Skin epidermis (tissue), 12 donors: ENCODE measurements at regions not wholly inside any gene's neighbourhood (a gene's known extent, or its start where the extent isn't known, plus 50 kb on each side); places are given as distances from the start of the nearest gene placed in this dataset.
"Not testable (repeated sequence)": the region's sequence is repeated elsewhere in the genome, so short reads cannot be mapped to it uniquely, and the experiment has no call there.

ENCODE experiments used
- H3K27ac ChIP-seq, 21 experiments: fragments of 200-600 bp; sonication (generic) in 11 of 21; one replicate each; pipeline ENCODE4 v1.5.0; 2020; ENCODE audit warnings: mild to moderate bottlenecking in 3 of 21, inconsistent platforms in 2 of 21, moderate library complexity in 2 of 21
- H3K4me3 ChIP-seq, 7 experiments: fragments of 200-600 bp; sonication (generic) in 2 of 7; one replicate each; pipeline ENCODE4 v1.5.0; 2020; ENCODE audit warnings: inconsistent platforms in 2 of 7, mild to moderate bottlenecking in 2 of 7, moderate library complexity in 1 of 7

- Histone ChIP-seq H3K4me3 (no peak overlapping the region), H3K27ac (no peak overlapping the region)
Observed at GRCh38 chr9:103552712-103553111, 541.4 kb upstream of the SMC2 start.

- no peak overlapping the region for H3K4me3 ChIP-seq
- H3K27ac ChIP-seq, result no peak overlapping the region
Observed at GRCh38 chr9:103574056-103574455, 520.1 kb upstream of the SMC2 start.

GRCh38 chr9:103586721-103587120 is 507.4 kb upstream of the SMC2 start:
- H3K27ac ChIP-seq, result no peak overlapping the region
- H3K4me3 ChIP-seq, result no peak overlapping the region

- no peak overlapping the region for H3K27ac ChIP-seq
- no peak overlapping the region for H3K4me3 ChIP-seq
Observed at GRCh38 chr9:103601287-103601686, 492.8 kb upstream of the SMC2 start.

- H3K4me3 ChIP-seq, H3K27ac ChIP-seq: not testable (repeated sequence)
Observed at GRCh38 chr9:103611950-103612349, 482.2 kb upstream of the SMC2 start.

- Histone ChIP-seq H3K4me3 (no peak overlapping the region), H3K27ac (no peak overlapping the region)
Observed at GRCh38 chr9:103615994-103616393, 478.1 kb upstream of the SMC2 start.

- H3K27ac ChIP-seq, result no peak overlapping the region
- no peak overlapping the region for H3K4me3 ChIP-seq
Observed at GRCh38 chr9:103617046-103617445, 477.1 kb upstream of the SMC2 start.

GRCh38 chr9:103625161-103625804 is 468.8 kb upstream of the SMC2 start:
- Histone ChIP-seq H3K27ac (no peak overlapping the region), H3K4me3 (no peak overlapping the region)

- Histone ChIP-seq H3K4me3 (no peak overlapping the region), H3K27ac (no peak overlapping the region)
Observed at GRCh38 chr9:103627731-103628130, 466.4 kb upstream of the SMC2 start.

GRCh38 chr9:103649086-103649485 is 445.0 kb upstream of the SMC2 start:
- no peak overlapping the region for H3K27ac ChIP-seq
- H3K4me3 ChIP-seq, result no peak overlapping the region

GRCh38 chr9:103658156-103658555 is 436.0 kb upstream of the SMC2 start:
- H3K27ac ChIP-seq, result no peak overlapping the region
- no peak overlapping the region for H3K4me3 ChIP-seq

- no peak overlapping the region for H3K4me3 ChIP-seq
- H3K27ac ChIP-seq, result no peak overlapping the region
Observed at GRCh38 chr9:103660830-103661229, 433.3 kb upstream of the SMC2 start.

- no peak overlapping the region for H3K27ac ChIP-seq
- H3K4me3 ChIP-seq, result no peak overlapping the region
Observed at GRCh38 chr9:103661663-103662062, 432.4 kb upstream of the SMC2 start.

GRCh38 chr9:103669296-103669695 is 424.8 kb upstream of the SMC2 start:
- Histone ChIP-seq H3K4me3 (no peak overlapping the region), H3K27ac (no peak overlapping the region)

- no peak overlapping the region for H3K27ac ChIP-seq
- H3K4me3 ChIP-seq, result no peak overlapping the region
Observed at GRCh38 chr9:103674271-103674670, 419.8 kb upstream of the SMC2 start.

- no peak overlapping the region for H3K27ac ChIP-seq
- H3K4me3 ChIP-seq, result no peak overlapping the region
Observed at GRCh38 chr9:103680581-103680980, 413.5 kb upstream of the SMC2 start.

- Histone ChIP-seq H3K4me3 (no peak overlapping the region), H3K27ac (no peak overlapping the region)
Observed at GRCh38 chr9:103681435-103681834, 412.7 kb upstream of the SMC2 start.

- no peak overlapping the region for H3K4me3 ChIP-seq
- H3K27ac ChIP-seq, result no peak overlapping the region
Observed at GRCh38 chr9:103700195-103700962, 393.7 kb upstream of the SMC2 start.

GRCh38 chr9:103702572-103702971 is 391.5 kb upstream of the SMC2 start:
- no peak overlapping the region for H3K27ac ChIP-seq
- H3K4me3 ChIP-seq, result no peak overlapping the region

- Histone ChIP-seq H3K4me3 (no peak overlapping the region), H3K27ac (no peak overlapping the region)
Observed at GRCh38 chr9:103707181-103707580, 386.9 kb upstream of the SMC2 start.

- Histone ChIP-seq H3K4me3 (no peak overlapping the region), H3K27ac (no peak overlapping the region)
Observed at GRCh38 chr9:103709366-103709765, 384.7 kb upstream of the SMC2 start.

GRCh38 chr9:103713631-103714030 is 380.5 kb upstream of the SMC2 start:
- no peak overlapping the region for H3K4me3 ChIP-seq
- no peak overlapping the region for H3K27ac ChIP-seq
